ENCODE measurements at regions not wholly inside any gene's neighbourhood (a gene's known extent, or its start where the extent isn't known, plus 50 kb on each side); places are given as distances from the start of the nearest gene placed in this dataset.

DNA sequence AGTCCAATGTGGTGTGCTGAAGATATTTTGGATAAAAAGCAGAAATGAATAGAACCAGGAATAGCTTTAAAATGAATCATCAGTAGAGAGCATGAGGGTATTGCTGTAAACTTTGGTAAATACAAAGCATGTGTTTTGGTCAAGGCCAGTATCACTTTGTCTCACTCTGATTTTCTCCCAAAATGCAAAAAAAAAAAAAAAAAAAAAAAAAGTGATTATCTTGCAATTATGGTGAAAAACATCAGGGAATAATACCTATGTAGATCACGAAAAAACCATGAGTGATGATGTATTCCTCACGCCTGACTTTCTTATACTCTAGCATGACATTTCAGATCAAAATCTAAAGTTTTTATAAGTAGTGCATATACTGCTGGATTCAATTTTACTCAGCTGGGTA is 897.9 kb upstream of the FAT3 start:
- H3K36me3 ChIP-seq (replicated peaks in 1 of 2; ENCODE audit: insufficient read depth in 1 of 2, low read depth in 2 of 2), result no peaks in the 10 kb centered on the region
- TF ChIP-seq, protein P1, sequence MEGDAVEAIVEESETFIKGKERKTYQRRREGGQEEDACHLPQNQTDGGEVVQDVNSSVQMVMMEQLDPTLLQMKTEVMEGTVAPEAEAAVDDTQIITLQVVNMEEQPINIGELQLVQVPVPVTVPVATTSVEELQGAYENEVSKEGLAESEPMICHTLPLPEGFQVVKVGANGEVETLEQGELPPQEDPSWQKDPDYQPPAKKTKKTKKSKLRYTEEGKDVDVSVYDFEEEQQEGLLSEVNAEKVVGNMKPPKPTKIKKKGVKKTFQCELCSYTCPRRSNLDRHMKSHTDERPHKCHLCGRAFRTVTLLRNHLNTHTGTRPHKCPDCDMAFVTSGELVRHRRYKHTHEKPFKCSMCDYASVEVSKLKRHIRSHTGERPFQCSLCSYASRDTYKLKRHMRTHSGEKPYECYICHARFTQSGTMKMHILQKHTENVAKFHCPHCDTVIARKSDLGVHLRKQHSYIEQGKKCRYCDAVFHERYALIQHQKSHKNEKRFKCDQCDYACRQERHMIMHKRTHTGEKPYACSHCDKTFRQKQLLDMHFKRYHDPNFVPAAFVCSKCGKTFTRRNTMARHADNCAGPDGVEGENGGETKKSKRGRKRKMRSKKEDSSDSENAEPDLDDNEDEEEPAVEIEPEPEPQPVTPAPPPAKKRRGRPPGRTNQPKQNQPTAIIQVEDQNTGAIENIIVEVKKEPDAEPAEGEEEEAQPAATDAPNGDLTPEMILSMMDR (IDR thresholded peaks at IDR 0.05), result no peak
- TF ChIP-seq POLR2A (IDR thresholded peaks at IDR 0.05), result no peak
- H3K9me3 ChIP-seq, result no peaks in the 10 kb centered on the region
- ATAC-seq, result no peak
- no peaks in the 10 kb centered on the region for H3K27me3 ChIP-seq
- DNase-seq, result no peak
- WGBS, 2 donors, result 54 to 71% methylated on average over 2 of the region's 2 CpGs
- no peak overlapping the region for H3K4me3 ChIP-seq
- H3K4me1 ChIP-seq, result no peaks in the 10 kb centered on the region
- intact Hi-C loops (cut with DNase I), result no loop called here
- H3K27ac ChIP-seq, result no peak overlapping the region

DNA sequence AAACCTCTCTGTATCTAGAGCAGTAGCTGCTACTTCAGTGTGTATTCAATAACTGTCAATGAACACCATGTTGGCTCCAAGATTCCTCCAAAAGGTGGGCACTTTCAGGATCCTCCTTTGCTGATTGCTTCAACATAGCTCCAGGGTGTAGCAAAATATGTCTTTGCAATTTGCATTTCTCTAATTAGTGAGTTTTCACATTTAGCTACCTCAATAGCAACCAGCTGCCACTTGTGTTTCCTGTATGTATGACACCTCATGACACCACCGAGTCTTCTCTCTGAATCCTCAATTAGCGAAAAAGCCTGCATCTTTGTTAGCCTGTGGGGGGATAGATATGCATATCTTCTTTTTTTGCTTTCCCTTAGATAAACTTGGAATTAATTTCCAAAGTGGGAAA is 898.3 kb upstream of the FAT3 start:
- Histone ChIP-seq H3K4me3 (no peak overlapping the region), H3K27me3 (no peaks in the 10 kb centered on the region), H3K4me1 (no peaks in the 10 kb centered on the region), H3K27ac (no peak overlapping the region), H3K9me3 (no peaks in the 10 kb centered on the region), H3K36me3 (replicated peaks in 1 of 2; ENCODE audit: insufficient read depth in 1 of 2, low read depth in 2 of 2) (no peaks in the 10 kb centered on the region)
- ATAC-seq, result no peak
- intact Hi-C loops (cut with DNase I), result no loop called here
- no peak for DNase-seq
- TF ChIP-seq, protein P1 (IDR thresholded peaks at IDR 0.05), result no peak
- no peak for TF ChIP-seq POLR2A (IDR thresholded peaks at IDR 0.05)
- 62 to 66% methylated on average over 2 of the region's 2 CpGs for WGBS, 2 donors

DNA sequence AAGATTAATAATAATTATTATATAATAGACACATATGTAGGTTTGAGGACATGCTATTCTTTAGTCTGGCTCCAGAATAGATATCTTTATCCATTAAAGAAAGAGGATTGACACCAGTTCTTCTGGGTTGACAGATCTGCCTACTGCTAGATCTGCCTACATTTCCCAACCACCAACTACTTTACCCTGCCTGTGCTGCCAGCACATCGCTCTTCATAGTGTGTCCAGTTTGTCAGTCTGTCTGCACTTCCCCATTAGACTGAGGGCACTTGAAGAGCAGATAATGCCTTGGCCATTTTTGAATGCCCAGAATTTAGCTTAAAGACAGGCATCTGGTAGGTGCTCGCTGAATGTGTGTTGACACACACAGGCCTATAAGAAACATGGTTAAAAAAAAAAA is 910.1 kb upstream of the FAT3 start:
- Histone ChIP-seq H3K4me1 (no peaks in the 10 kb centered on the region), H3K27ac (no peak overlapping the region), H3K9me3 (no peaks in the 10 kb centered on the region), H3K27me3 (no peaks in the 10 kb centered on the region), H3K36me3 (replicated peaks in 1 of 2; ENCODE audit: insufficient read depth in 1 of 2, low read depth in 2 of 2) (no peaks in the 10 kb centered on the region), H3K4me3 (no peak overlapping the region)
- intact Hi-C loops (cut with DNase I), result no loop called here
- TF ChIP-seq POLR2A (IDR thresholded peaks at IDR 0.05), result no peak
- TF ChIP-seq, protein P1 (IDR thresholded peaks at IDR 0.05), result no peak
- ATAC-seq, result no peak
- 71 to 79% methylated on average over 2 of the region's 2 CpGs for WGBS, 2 donors
- DNase-seq, result no peak

DNA sequence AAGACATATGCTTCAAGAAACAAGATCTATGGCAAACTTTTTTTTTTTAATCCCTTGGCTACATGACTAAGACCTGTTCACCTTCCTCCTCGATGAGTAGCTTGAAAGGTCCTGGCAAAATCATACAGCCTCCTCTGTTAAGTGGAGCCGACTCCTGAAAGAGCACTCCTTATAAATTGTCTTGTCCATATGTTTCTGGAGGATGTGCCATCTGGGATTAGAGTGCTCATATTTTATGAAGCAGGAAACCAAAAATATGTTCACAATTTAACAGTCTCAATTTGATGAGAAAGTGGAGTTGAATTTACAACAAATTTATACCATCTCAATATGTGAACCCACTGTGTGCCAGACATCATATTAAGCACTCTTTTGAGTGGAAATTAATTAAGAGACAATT is 912.1 kb upstream of the FAT3 start:
- intact Hi-C loops (cut with DNase I), result no loop called here
- 43 to 64% methylated on average over 2 of the region's 2 CpGs for WGBS, 2 donors
- TF ChIP-seq, protein P1 (IDR thresholded peaks at IDR 0.05), result no peak
- TF ChIP-seq POLR2A (IDR thresholded peaks at IDR 0.05), result no peak
- Histone ChIP-seq H3K27me3 (no peaks in the 10 kb centered on the region), H3K36me3 (replicated peaks in 1 of 2; ENCODE audit: insufficient read depth in 1 of 2, low read depth in 2 of 2) (no peaks in the 10 kb centered on the region), H3K4me3 (no peak overlapping the region), H3K27ac (no peak overlapping the region), H3K4me1 (no peaks in the 10 kb centered on the region), H3K9me3 (no peaks in the 10 kb centered on the region)
- ATAC-seq (no peak), DNase-seq (no peak)

DNA sequence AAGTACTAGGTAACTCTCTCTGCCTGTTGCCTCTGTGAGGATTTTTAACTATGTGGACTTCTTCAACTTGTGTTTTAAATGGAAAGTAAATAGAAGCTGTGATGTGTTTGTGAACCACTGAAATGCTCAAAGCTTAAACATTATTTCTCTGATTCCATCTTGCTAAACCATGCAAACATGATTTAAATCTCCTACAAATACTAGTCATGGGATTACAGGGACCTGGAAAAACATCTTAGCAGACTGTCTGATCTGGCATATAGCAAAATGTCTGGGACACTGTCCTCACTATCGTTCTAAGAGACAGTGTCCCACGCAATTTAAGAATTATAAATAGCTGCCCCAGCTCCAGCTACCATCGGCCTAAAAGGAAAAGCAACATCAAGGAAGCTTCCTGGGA is 914.5 kb upstream of the FAT3 start:
- Histone ChIP-seq H3K4me1 (no peaks in the 10 kb centered on the region), H3K27me3 (no peaks in the 10 kb centered on the region), H3K4me3 (no peak overlapping the region), H3K9me3 (no peaks in the 10 kb centered on the region), H3K36me3 (replicated peaks in 1 of 2; ENCODE audit: insufficient read depth in 1 of 2, low read depth in 2 of 2) (no peaks in the 10 kb centered on the region), H3K27ac (no peak overlapping the region)
- DNase-seq (no peak), ATAC-seq (no peak)
- 52 to 57% methylated on average over 3 of the region's 3 CpGs for WGBS, 2 donors
- TF ChIP-seq, protein P1 (IDR thresholded peaks at IDR 0.05), result no peak
- no peak for TF ChIP-seq POLR2A (IDR thresholded peaks at IDR 0.05)
- intact Hi-C loops (cut with DNase I), result no loop called here

Measured in body of pancreas (tissue), 4 donors.